HEK293T (cell line): ENCODE measurements at regions not wholly inside any gene's neighbourhood (a gene's known extent, or its start where the extent isn't known, plus 50 kb on each side); places are given as distances from the start of the nearest gene placed in this dataset.

Experiments
- ARNT ChIP-seq: fragments of 450-650 bp; IDR thresholded peaks from 2 replicates; pipeline ENCODE4 v1.6.1; 2017; ENCODE audit warnings: mild to moderate bottlenecking
- BHLHE40 ChIP-seq: fragments of 450-650 bp; IDR thresholded peaks from 2 replicates; pipeline ENCODE4 v1.6.1; 2016; ENCODE audit warnings: mild to moderate bottlenecking, moderate library complexity, borderline replicate concordance
- CTBP1 ChIP-seq: fragments of 450-650 bp; IDR thresholded peaks from 2 replicates; pipeline ENCODE4 v1.6.1; 2016; ENCODE audit warnings: borderline replicate concordance
- ELF4 ChIP-seq: fragments of 450-650 bp; IDR thresholded peaks from 2 replicates; pipeline ENCODE4 v1.6.1; 2017; ENCODE audit warnings: antibody characterized with exemption
- FOXA1 ChIP-seq: fragments of 450-650 bp; IDR thresholded peaks from 2 replicates; pipeline ENCODE4 v1.6.1; 2016; ENCODE audit warnings: mild to moderate bottlenecking
- FOXM1 ChIP-seq: fragments of 450-650 bp; IDR thresholded peaks from 2 replicates; pipeline ENCODE4 v1.6.1; 2017; ENCODE audit warnings: mild to moderate bottlenecking, borderline replicate concordance
- HDGF ChIP-seq: fragments of 450-650 bp; IDR thresholded peaks from 2 replicates; pipeline ENCODE4 v1.6.1; 2017; ENCODE audit warnings: antibody characterized with exemption, borderline replicate concordance
- L3MBTL2 ChIP-seq: fragments of 450-650 bp; conservative IDR thresholded peaks from 2 replicates; pipeline ENCODE4 v1.6.1; 2016; ENCODE audit warnings: mild to moderate bottlenecking
- NFRKB ChIP-seq: fragments of 450-650 bp; IDR thresholded peaks from 2 replicates; pipeline ENCODE4 v1.6.1; 2016; ENCODE audit warnings: mild to moderate bottlenecking, moderate library complexity
- SP1 ChIP-seq: fragments of 450-650 bp; IDR thresholded peaks from 2 replicates; pipeline ENCODE4 v1.6.1; 2017
- ZNF384 ChIP-seq: fragments of 450-650 bp; IDR thresholded peaks from 2 replicates; pipeline ENCODE4 v1.6.1; 2016

DNA sequence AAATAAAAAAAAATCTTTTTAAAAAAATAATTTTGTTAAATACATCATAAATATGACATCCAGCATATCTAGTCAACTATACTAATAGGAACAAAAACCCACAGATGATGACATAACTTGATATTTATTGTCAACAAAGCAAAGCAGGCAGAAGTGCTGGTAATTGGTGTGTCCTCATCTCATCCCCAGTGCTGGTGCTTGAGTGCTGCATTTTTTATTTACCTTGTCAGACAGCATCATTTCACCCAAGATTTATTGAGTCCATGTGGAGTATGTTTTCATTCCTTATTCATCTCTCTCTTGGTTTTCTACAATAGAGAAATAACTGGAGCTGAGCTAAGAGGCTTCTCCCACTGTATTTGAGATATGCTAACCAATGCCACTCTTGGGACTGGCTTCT is 191.6 kb upstream of the SLC14A2 start:
- TF ChIP-seq L3MBTL2, result no peak
- no peak for TF ChIP-seq NFRKB
- TF ChIP-seq SP1, result no peak
- no peak for TF ChIP-seq HDGF
- TF ChIP-seq CTBP1, result no peak
- no peak for TF ChIP-seq ELF4
- TF ChIP-seq ARNT, result no peak
- no peak for TF ChIP-seq FOXA1
- no peak for TF ChIP-seq BHLHE40
- no peak for TF ChIP-seq FOXM1
- TF ChIP-seq ZNF384, result no peak
